PFSK-1 (cell line): ENCODE measurements at regions not wholly inside any gene's neighbourhood (a gene's known extent, or its start where the extent isn't known, plus 50 kb on each side); places are given as distances from the start of the nearest gene placed in this dataset.

Experiments
- POLR2AphosphoS5 ChIP-seq: IDR thresholded peaks from 2 replicates; pipeline ENCODE4 v1.6.1; 2012; ENCODE audit warnings: low read depth, mild to moderate bottlenecking, control low read depth, low read length, moderate library complexity
- TAF1 ChIP-seq: IDR thresholded peaks from 2 replicates; pipeline ENCODE4 v1.6.1; 2012; ENCODE audit warnings: low read length, control low read depth, borderline replicate concordance; ENCODE audit not compliant: insufficient read depth

GRCh38 chr20:40943591-40943990 lies 85.0 kb upstream of the TOP1 start:
- TF ChIP-seq TAF1: no peak
- TF ChIP-seq POLR2AphosphoS5: no peak
